NB4 (cell line): ENCODE measurements at regions not wholly inside any gene's neighbourhood (a gene's known extent, or its start where the extent isn't known, plus 50 kb on each side); places are given as distances from the start of the nearest gene placed in this dataset.

Experiments used
- DNase-seq: peaks from one replicate; pipeline ENCODE4 v3.0.0; 2010; ENCODE audit warnings: low read depth
- H3K4me3 ChIP-seq: one replicate; pipeline ENCODE4 v1.5.1; 2011; ENCODE audit warnings: mild to moderate bottlenecking, low read depth, low read length, moderate library complexity
- MYC ChIP-seq: IDR thresholded peaks from 2 replicates; pipeline ENCODE4 v1.6.1; 2011; ENCODE audit warnings: low read depth, low read length
- POLR2A ChIP-seq: IDR thresholded peaks from 2 replicates; pipeline ENCODE4 v1.6.1; 2011; ENCODE audit warnings: mild to moderate bottlenecking; ENCODE audit not compliant: insufficient read length; ENCODE audit errors: extremely low read depth
- TF ChIP-seq, protein P1 (sequence below): IDR thresholded peaks from one replicate; pipeline ENCODE4 v1.5.1; 2012; ENCODE audit warnings: low read depth, low read length
- TF ChIP-seq, protein P2 (sequence below): IDR thresholded peaks from 2 replicates; pipeline ENCODE4 v1.6.1; 2011; ENCODE audit warnings: low read depth, low read length

- TF ChIP-seq MYC (no peak), POLR2A (no peak)
- TF ChIP-seq, protein P1, sequence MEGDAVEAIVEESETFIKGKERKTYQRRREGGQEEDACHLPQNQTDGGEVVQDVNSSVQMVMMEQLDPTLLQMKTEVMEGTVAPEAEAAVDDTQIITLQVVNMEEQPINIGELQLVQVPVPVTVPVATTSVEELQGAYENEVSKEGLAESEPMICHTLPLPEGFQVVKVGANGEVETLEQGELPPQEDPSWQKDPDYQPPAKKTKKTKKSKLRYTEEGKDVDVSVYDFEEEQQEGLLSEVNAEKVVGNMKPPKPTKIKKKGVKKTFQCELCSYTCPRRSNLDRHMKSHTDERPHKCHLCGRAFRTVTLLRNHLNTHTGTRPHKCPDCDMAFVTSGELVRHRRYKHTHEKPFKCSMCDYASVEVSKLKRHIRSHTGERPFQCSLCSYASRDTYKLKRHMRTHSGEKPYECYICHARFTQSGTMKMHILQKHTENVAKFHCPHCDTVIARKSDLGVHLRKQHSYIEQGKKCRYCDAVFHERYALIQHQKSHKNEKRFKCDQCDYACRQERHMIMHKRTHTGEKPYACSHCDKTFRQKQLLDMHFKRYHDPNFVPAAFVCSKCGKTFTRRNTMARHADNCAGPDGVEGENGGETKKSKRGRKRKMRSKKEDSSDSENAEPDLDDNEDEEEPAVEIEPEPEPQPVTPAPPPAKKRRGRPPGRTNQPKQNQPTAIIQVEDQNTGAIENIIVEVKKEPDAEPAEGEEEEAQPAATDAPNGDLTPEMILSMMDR = no peak
- TF ChIP-seq, protein P2, sequence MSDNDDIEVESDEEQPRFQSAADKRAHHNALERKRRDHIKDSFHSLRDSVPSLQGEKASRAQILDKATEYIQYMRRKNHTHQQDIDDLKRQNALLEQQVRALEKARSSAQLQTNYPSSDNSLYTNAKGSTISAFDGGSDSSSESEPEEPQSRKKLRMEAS = no peak
- peak; percentile 60 for DNase-seq
- H3K4me3 ChIP-seq = no peak overlapping the region
These were observed 284.0 kb downstream of the PTPRC start for GRCh38 chr1:198922638-198923430.

DNA sequence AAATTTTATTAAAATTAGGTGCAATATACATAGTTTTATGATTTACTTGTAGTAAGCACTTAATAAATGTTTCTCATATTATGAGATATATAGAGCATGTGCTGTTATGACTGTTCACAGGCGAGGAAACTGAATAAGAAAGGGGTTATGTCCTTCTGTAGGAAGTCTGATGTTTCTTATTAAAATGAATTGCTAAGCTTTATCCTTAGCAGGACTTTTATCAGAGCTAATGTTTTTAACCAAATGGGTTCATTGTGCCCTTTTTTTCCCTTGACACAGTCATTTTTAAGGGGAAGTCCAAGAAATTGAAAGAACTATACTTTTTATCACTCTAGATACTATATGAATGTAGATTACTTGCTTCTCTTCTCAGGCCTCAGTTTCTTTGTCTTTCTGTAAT lies 285.2 kb downstream of the PTPRC start:
- TF ChIP-seq MYC (no peak), POLR2A (no peak)
- TF ChIP-seq, protein P1 = no peak
- TF ChIP-seq, protein P2 = no peak
- DNase-seq = no peak
- H3K4me3 ChIP-seq = peak overlapping the region; percentile 23

DNA sequence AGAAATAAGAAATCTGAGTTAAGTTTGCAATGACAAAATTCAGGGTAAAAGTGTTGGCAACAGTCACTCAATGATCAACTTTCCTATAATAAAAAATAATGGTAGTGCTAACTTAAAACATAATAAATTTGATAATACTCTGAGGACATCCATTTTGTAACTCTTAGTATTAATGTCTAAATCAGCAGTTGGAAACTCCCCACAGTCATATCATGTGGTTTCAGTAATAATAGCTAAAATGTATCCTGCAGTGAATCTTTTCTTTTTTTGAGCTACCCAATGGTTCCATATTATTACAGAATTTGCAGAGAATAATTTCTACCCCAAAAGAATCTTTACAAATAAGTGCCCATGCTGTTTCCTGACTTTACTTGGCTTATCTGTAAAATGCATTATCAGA lies 286.7 kb downstream of the PTPRC start:
- H3K4me3 ChIP-seq = peak overlapping the region; percentile 17
- TF ChIP-seq POLR2A (no peak), MYC (no peak)
- TF ChIP-seq, protein P1 = no peak
- TF ChIP-seq, protein P2 = no peak

DNA sequence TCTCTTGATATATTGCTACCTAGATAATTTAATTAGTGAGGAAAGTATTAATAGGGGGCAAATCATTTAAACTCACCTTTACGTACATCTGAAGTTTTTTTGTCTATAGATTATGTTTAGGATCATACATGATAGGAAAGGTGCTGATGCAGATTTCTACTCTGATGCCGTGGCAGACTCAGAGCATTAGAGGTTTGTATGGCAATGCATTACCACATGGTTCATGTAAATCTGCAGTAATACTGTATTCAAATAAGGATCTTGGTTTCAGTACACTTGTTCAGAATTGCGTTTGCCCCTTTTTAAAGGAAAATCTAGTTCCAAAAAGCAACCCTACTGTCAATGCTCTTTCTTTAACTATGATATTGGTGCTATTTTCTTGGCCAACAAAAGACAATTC lies 288.3 kb downstream of the PTPRC start:
- no peak for DNase-seq
- TF ChIP-seq, protein P2 = peak; percentile 42; the same call in 1 of the 2 replicates
- TF ChIP-seq, protein P1 = no peak
- no peak for TF ChIP-seq POLR2A
- peak; percentile 24; the same call in 1 of the 2 replicates for TF ChIP-seq MYC
- H3K4me3 ChIP-seq = peak overlapping the region; percentile 42

More for the DNA sequence above, 286.7 kb downstream of the PTPRC start:
- no peak for DNase-seq

- no peak for TF ChIP-seq MYC
- TF ChIP-seq POLR2A = no peak
- TF ChIP-seq, protein P2 = no peak
- TF ChIP-seq, protein P1 = no peak
- DNase-seq = no peak
- H3K4me3 ChIP-seq = peak overlapping the region; percentile 96
These were observed 290.3 kb downstream of the PTPRC start for GRCh38 chr1:198929111-198929604.
